HCT116 (cell line): ENCODE measurements at regions not wholly inside any gene's neighbourhood (a gene's known extent, or its start where the extent isn't known, plus 50 kb on each side); places are given as distances from the start of the nearest gene placed in this dataset.

Experiments used
- ATAC-seq: fragments of 200-7000 bp; cut with Tn5 transposase; 2 replicates; pipeline ENCODE4 v1.9.1; 2020; ENCODE audit warnings: mild to moderate bottlenecking, moderate library complexity
- BruUV-seq: library from RNA; stranded (reverse); fragments of 400-500 nt; replicated peaks from 2 replicates; lab custom pipeline; 2021; lab: Mats Ljungman, UMichigan
- CTCF ChIA-PET: fragments of 300-600 bp; sonication (Branson Sonifier 250); formaldehyde crosslinking; loops from one replicate; lab custom pipeline; 2021; ENCODE audit warnings: antibody characterized with exemption; lab: Charles Lee
- POLR2A ChIA-PET: fragments of 300-600, 350-600 bp; sonication (Branson Sonifier 250); formaldehyde crosslinking; loops from one replicate; lab custom pipeline; 2021; ENCODE audit warnings: antibody characterized with exemption; lab: Charles Lee
- RAD21 ChIA-PET, 2 experiments: fragments of 300-600 bp; sonication (Branson Sonifier 250); formaldehyde crosslinking; loops; one replicate each; lab custom pipeline; 2023; ENCODE audit warnings: low total read pairs in 2 of 2; ENCODE audit not compliant: uncharacterized antibody in 2 of 2, unreplicated experiment in 2 of 2, low non-redundant PET in 1 of 2; lab: Charles Lee
- DNase-seq: peaks from one replicate; pipeline ENCODE4 v3.0.0-alpha.2; 2010; ENCODE audit warnings: low read depth, low spot score
- H2AFZ ChIP-seq: fragments of 200-600 bp; shearing (Covaris generic), sonication (generic); 2 replicates; pipeline ENCODE4 v1.6.1; 2017; ENCODE audit warnings: low read depth, mixed run types, mixed read lengths, antibody characterized with exemption, low read length; ENCODE audit not compliant: poor library complexity, severe bottlenecking
- H3K27ac ChIP-seq: 2 replicates; pipeline ENCODE4 v1.5.1; 2012; ENCODE audit warnings: low read depth, low read length
- H3K27me3 ChIP-seq: fragments of 200-600 bp; sonication (generic); 2 replicates; pipeline ENCODE4 v1.6.1; 2016; ENCODE audit warnings: mixed run types, low read length, mixed read lengths; ENCODE audit not compliant: insufficient read depth
- H3K36me3 ChIP-seq, 2 experiments: fragments of 200-500 bp in 1 of 2; fragments of 200-600 bp in 1 of 2; sonication (Bioruptor generic) in 1 of 2; sonication (generic) in 1 of 2; 2 replicates each; pipeline versions ENCODE4 v1.5.1 to v1.6.1; 2014 to 2016; ENCODE audit warnings: low read length in 2 of 2, inconsistent platforms in 1 of 2, mixed read lengths in 1 of 2, mixed run types in 1 of 2; ENCODE audit not compliant: insufficient read depth in 2 of 2, control insufficient read depth in 1 of 2
- H3K4me1 ChIP-seq, 2 experiments: fragments of 200-600 bp in 1 of 2; sonication (generic) in 1 of 2; 2 replicates each; pipeline versions ENCODE4 v1.5.1 to v1.6.1; 2012 to 2017; ENCODE audit warnings: low read length in 2 of 2, inconsistent platforms in 1 of 2, mild to moderate bottlenecking in 1 of 2, mixed read lengths in 1 of 2, mixed run types in 1 of 2, moderate library complexity in 1 of 2; ENCODE audit not compliant: insufficient read depth in 2 of 2, control insufficient read depth in 1 of 2
- H3K4me2 ChIP-seq: fragments of 200-600 bp; sonication (generic); 2 replicates; pipeline ENCODE4 v1.6.1; 2017; ENCODE audit warnings: mixed run types, low read length, mixed read lengths
- H3K4me3 ChIP-seq, 2 experiments: fragments of 200-600 bp in 1 of 2; sonication (generic) in 1 of 2; replicated peaks in 1 of 2; 2 replicates each; pipeline ENCODE4 v1.5.1; 2011 to 2016; ENCODE audit warnings: low read length in 2 of 2, control low read depth in 1 of 2, low read depth in 1 of 2, mild to moderate bottlenecking in 1 of 2, mixed read lengths in 1 of 2, mixed run types in 1 of 2
- H3K79me2 ChIP-seq: fragments of 200-600 bp; sonication (generic); 2 replicates; pipeline ENCODE4 v1.6.1; 2017; ENCODE audit warnings: mild to moderate bottlenecking, mixed run types, low read length, moderate library complexity, mixed read lengths; ENCODE audit not compliant: insufficient read depth
- H3K9ac ChIP-seq: fragments of 200-600 bp; sonication (generic); 2 replicates; pipeline ENCODE4 v1.6.1; 2016; ENCODE audit warnings: low read length, mixed read lengths
- H3K9me2 ChIP-seq: fragments of 200-600 bp; sonication (generic), shearing (Covaris generic); 2 replicates; pipeline ENCODE4 v1.6.1; 2017; ENCODE audit warnings: mixed run types, mild to moderate bottlenecking, moderate library complexity; ENCODE audit not compliant: insufficient read depth
- H3K9me3 ChIP-seq, 2 experiments: fragments of 200-500 bp in 1 of 2; fragments of 200-600 bp in 1 of 2; sonication (Bioruptor generic) in 1 of 2; sonication (generic) in 1 of 2; 2 replicates each; pipeline ENCODE4 v1.6.1; 2014 to 2017; ENCODE audit warnings: low read length in 2 of 2, mixed read lengths in 2 of 2, inconsistent platforms in 1 of 2, low read depth in 1 of 2, mild to moderate bottlenecking in 1 of 2, mixed run types in 1 of 2, moderate library complexity in 1 of 2; ENCODE audit not compliant: control insufficient read depth in 1 of 2, insufficient read depth in 1 of 2
- H4K20me1 ChIP-seq: fragments of 200-600 bp; sonication (generic), shearing (Covaris generic); 2 replicates; pipeline ENCODE4 v1.6.1; 2017; ENCODE audit warnings: mixed run types, mild to moderate bottlenecking, moderate library complexity; ENCODE audit not compliant: insufficient read depth
- ATF3 ChIP-seq: IDR thresholded peaks from 2 replicates; pipeline ENCODE4 v1.6.1; 2012
- CEBPB ChIP-seq: IDR thresholded peaks from 2 replicates; pipeline ENCODE4 v1.6.1; 2012; ENCODE audit warnings: low read depth
- ELF1 ChIP-seq: IDR thresholded peaks from 2 replicates; pipeline ENCODE4 v1.6.1; 2012; ENCODE audit warnings: low read depth, borderline replicate concordance
- EZH2 ChIP-seq: fragments of 200-600 bp; sonication (generic); IDR thresholded peaks from 2 replicates; pipeline ENCODE4 v1.6.1; 2017; ENCODE audit warnings: antibody characterized with exemption, mixed run types
- EZH2phosphoT487 ChIP-seq: fragments of 200-600 bp; IDR thresholded peaks from 2 replicates; pipeline ENCODE4 v1.6.1; 2018; ENCODE audit warnings: antibody characterized with exemption, borderline replicate concordance
- FOSL1 ChIP-seq: IDR thresholded peaks from 2 replicates; pipeline ENCODE4 v1.6.1; 2012; ENCODE audit warnings: low read depth
- JUND ChIP-seq: IDR thresholded peaks from 2 replicates; pipeline ENCODE4 v1.6.1; 2012
- POLR2A ChIP-seq: IDR thresholded peaks from 2 replicates; pipeline ENCODE4 v1.7.0; 2011; ENCODE audit warnings: borderline replicate concordance; ENCODE audit not compliant: insufficient read depth, insufficient read length; ENCODE audit errors: extremely low read depth
- POLR2AphosphoS5 ChIP-seq: IDR thresholded peaks from 2 replicates; pipeline ENCODE4 v1.6.1; 2011; ENCODE audit warnings: mild to moderate bottlenecking, low read depth, low read length, moderate library complexity
- RAD21 ChIP-seq: IDR thresholded peaks from 2 replicates; pipeline ENCODE4 v1.6.1; 2012; ENCODE audit warnings: low read depth, mild to moderate bottlenecking
- REST ChIP-seq: IDR thresholded peaks from 2 replicates; pipeline ENCODE4 v1.6.1; 2012; ENCODE audit warnings: low read depth
- SIN3A ChIP-seq: IDR thresholded peaks from 2 replicates; pipeline ENCODE4 v1.6.1; 2012; ENCODE audit warnings: low read depth
- SP1 ChIP-seq: IDR thresholded peaks from 2 replicates; pipeline ENCODE4 v1.6.1; 2012; ENCODE audit warnings: low read depth
- SRF ChIP-seq: IDR thresholded peaks from 2 replicates; pipeline ENCODE4 v1.6.1; 2012; ENCODE audit warnings: low read depth
- TCF7L2 ChIP-seq: IDR thresholded peaks from 2 replicates; pipeline ENCODE4 v1.7.0; 2011; ENCODE audit warnings: borderline replicate concordance, inconsistent platforms; ENCODE audit not compliant: insufficient read depth, insufficient read length; ENCODE audit errors: extremely low read depth
- YY1 ChIP-seq: IDR thresholded peaks from 2 replicates; pipeline ENCODE4 v1.6.1; 2011; ENCODE audit warnings: low read length, low read depth, moderate library complexity, mild to moderate bottlenecking; ENCODE audit not compliant: insufficient replicate concordance; ENCODE audit errors: extremely low read depth
- ZBTB33 ChIP-seq: IDR thresholded peaks from 2 replicates; pipeline ENCODE4 v1.6.1; 2011; ENCODE audit warnings: mild to moderate bottlenecking, low read length, moderate library complexity; ENCODE audit not compliant: insufficient replicate concordance; ENCODE audit errors: extremely low read depth
- ZFX ChIP-seq: fragments of 450-650 bp; IDR thresholded peaks from 2 replicates; pipeline ENCODE4 v1.6.1; 2017
- ZNF274 ChIP-seq: fragments of 200-500 bp; sonication (Bioruptor generic); IDR thresholded peaks from 2 replicates; pipeline ENCODE4 v1.6.1; 2014; ENCODE audit warnings: mild to moderate bottlenecking, low read depth, low read length, inconsistent platforms
- intact Hi-C: fragments of 100-400 bp; cut with micrococcal nuclease; formaldehyde crosslinking; loops from 2 replicates; pipeline ENCODE4 v1.10.0; 2022
- TF ChIP-seq, protein P1 (sequence below): IDR thresholded peaks from 2 replicates; pipeline ENCODE4 v1.6.1; 2012

DNA sequence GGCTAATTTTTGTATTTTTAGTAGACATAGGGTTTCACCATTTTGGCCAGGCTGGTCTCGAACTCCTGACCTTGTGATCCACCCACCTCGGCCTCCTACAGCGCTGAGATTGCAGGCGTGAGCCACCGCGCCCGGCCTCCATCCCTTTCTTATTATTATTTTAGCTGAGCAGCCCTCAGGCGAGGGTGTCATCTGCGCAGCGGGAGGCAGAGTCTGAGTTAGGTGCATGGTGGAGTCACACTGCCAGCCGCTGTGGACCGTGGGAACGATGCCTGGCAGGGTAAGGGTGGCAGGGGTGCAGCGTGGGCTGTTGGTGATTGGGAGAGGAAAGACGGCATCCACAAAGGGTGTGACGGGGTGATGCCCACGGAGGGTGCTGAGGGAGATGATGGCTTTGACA lies 491.8 kb upstream of the FAT1 start:
- Histone ChIP-seq H4K20me1 (no peaks in the 10 kb centered on the region), H3K9ac (no peak overlapping the region), H3K27me3 (no peaks in the 10 kb centered on the region), H3K36me3 (no peaks in the 10 kb centered on the region), H3K9me3 (no peaks in the 10 kb centered on the region), H3K4me3 (no peak overlapping the region), H3K4me2 (no peak overlapping the region), H3K79me2 (no peaks in the 10 kb centered on the region), H2AFZ (no peak overlapping the region), H3K9me2 (no peaks in the 10 kb centered on the region), H3K4me1 (no peaks in the 10 kb centered on the region), H3K27ac (no peak overlapping the region)
- DNase-seq: no peak
- ChIA-PET CTCF (no interaction called here), POLR2A (no interaction called here), RAD21 (no interaction called here)
- ATAC-seq: no peak
- BruUV-seq: no TSS peak
- TF ChIP-seq ZNF274 (no peak), SIN3A (no peak), REST (no peak), FOSL1 (no peak), CEBPB (no peak), POLR2AphosphoS5 (no peak), SP1 (no peak), ZFX (no peak), POLR2A (no peak), ZBTB33 (no peak), ATF3 (no peak), ELF1 (no peak), YY1 (no peak), EZH2phosphoT487 (no peak), SRF (no peak), JUND (no peak), TCF7L2 (no peak), RAD21 (no peak), EZH2 (no peak)
- TF ChIP-seq, protein P1, sequence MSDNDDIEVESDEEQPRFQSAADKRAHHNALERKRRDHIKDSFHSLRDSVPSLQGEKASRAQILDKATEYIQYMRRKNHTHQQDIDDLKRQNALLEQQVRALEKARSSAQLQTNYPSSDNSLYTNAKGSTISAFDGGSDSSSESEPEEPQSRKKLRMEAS: no peak
- intact Hi-C loops: no loop called here
